Choroid plexus epithelial cell (primary cell): ENCODE measurements at regions not wholly inside any gene's neighbourhood (a gene's known extent, or its start where the extent isn't known, plus 50 kb on each side); places are given as distances from the start of the nearest gene placed in this dataset.

Experiments used
- DNase-seq: peaks from one replicate; pipeline ENCODE4 v3.0.0-alpha.2; 2010; ENCODE audit warnings: low read depth
- H3K4me3 ChIP-seq: 2 replicates; pipeline ENCODE4 v1.5.1; 2011; ENCODE audit warnings: low read depth, mild to moderate bottlenecking, control low read depth, low read length, moderate library complexity
- TF ChIP-seq, protein P1 (sequence below): conservative IDR thresholded peaks from 2 replicates; pipeline ENCODE4 v1.5.1; 2011; ENCODE audit warnings: low read depth, mild to moderate bottlenecking, control low read depth, inconsistent platforms, low read length, moderate library complexity

- TF ChIP-seq, protein P1, sequence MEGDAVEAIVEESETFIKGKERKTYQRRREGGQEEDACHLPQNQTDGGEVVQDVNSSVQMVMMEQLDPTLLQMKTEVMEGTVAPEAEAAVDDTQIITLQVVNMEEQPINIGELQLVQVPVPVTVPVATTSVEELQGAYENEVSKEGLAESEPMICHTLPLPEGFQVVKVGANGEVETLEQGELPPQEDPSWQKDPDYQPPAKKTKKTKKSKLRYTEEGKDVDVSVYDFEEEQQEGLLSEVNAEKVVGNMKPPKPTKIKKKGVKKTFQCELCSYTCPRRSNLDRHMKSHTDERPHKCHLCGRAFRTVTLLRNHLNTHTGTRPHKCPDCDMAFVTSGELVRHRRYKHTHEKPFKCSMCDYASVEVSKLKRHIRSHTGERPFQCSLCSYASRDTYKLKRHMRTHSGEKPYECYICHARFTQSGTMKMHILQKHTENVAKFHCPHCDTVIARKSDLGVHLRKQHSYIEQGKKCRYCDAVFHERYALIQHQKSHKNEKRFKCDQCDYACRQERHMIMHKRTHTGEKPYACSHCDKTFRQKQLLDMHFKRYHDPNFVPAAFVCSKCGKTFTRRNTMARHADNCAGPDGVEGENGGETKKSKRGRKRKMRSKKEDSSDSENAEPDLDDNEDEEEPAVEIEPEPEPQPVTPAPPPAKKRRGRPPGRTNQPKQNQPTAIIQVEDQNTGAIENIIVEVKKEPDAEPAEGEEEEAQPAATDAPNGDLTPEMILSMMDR, result peak; percentile 83
- no peak overlapping the region for H3K4me3 ChIP-seq
- peak; percentile 45 for DNase-seq
Observed at GRCh38 chr2:52976143-52976949, 791.3 kb upstream of the CHAC2 start.

DNA sequence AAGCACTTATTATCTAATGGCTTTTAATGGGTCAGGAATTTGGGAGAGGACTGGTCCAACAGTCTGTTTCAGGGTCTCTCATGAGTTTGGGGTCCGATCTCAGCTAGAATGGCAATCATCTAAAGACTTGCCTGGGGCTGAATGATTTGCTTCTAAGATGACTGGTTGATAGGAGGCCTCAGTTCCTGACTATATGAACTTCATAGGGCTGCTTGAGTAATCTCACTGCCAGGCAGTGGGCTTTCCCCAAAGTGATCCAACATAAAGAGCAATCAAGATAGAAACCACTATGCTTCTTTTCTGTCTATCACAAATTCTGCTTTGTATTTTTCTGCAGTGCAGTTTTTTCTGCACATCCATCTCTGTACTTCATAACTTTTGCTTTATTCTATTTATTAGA lies 793.5 kb upstream of the CHAC2 start:
- TF ChIP-seq, protein P1, result no peak
- H3K4me3 ChIP-seq, result no peak overlapping the region
- no peak for DNase-seq

DNA sequence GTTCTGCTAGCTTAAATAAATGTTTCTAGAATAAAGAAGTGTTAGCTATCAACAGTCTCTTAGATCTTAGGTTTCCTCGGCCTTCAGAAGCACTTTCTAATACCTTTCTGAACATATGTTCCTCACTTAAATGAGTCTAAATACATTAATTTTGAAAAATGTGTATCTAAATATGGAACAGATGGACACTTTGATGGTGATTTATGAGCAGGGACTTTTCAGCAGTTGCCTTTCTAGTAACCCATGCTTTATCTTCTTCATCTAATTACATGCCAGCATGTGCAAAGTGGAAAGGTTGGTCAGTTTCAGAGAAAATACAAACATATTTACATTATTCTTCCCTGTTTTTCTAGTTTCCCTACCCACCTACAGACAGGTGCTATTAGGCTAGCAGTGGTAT lies 797.0 kb upstream of the CHAC2 start:
- TF ChIP-seq, protein P1, result no peak
- DNase-seq, result no peak
- no peak overlapping the region for H3K4me3 ChIP-seq

DNA sequence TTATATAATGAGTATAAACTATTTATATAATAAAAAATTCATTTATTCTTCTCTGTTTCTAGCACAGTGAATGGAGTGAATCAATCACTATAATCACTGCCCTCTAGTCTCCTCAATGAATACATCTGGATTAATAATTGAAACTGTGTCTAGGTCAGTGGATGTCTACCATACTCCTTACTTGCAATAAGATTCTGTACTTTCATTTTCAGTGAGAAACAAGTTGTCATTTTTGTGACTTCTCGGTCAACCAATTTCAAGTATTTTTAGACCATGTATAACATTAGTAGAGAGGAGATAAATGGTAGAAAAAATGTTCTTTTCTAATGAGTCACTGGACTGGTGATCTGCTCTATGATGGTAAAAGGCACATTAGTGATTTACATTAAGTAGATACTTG lies 799.6 kb upstream of the CHAC2 start:
- TF ChIP-seq, protein P1, result no peak
- no peak for DNase-seq
- no peak overlapping the region for H3K4me3 ChIP-seq

- TF ChIP-seq, protein P1, result no peak
Observed at GRCh38 chr2:52964916-52965530, 802.6 kb upstream of the CHAC2 start.

GRCh38 chr2:52961403-52961802 lies 806.2 kb upstream of the CHAC2 start:
- DNase-seq, result no peak
- TF ChIP-seq, protein P1, result no peak
- no peak overlapping the region for H3K4me3 ChIP-seq

More at GRCh38 chr2:52964916-52965530, 802.6 kb upstream of the CHAC2 start:
- DNase-seq, result peak; percentile 3
- H3K4me3 ChIP-seq, result no peak overlapping the region
